Astrocyte (in vitro differentiated cells and primary cell): ENCODE measurements at regions not wholly inside any gene's neighbourhood (a gene's known extent, or its start where the extent isn't known, plus 50 kb on each side); places are given as distances from the start of the nearest gene placed in this dataset.

Experiments used
- EZH2 ChIP-seq: IDR thresholded peaks from 2 replicates; pipeline ENCODE4 v1.6.1; 2012; ENCODE audit warnings: mild to moderate bottlenecking, low read length, inconsistent platforms; ENCODE audit not compliant: insufficient read depth
- TF ChIP-seq, protein P1 (sequence below): IDR thresholded peaks from 2 replicates; pipeline ENCODE4 v1.5.1; 2011; ENCODE audit warnings: low read depth, mild to moderate bottlenecking, inconsistent platforms, low read length, moderate library complexity; ENCODE audit not compliant: insufficient read depth

DNA sequence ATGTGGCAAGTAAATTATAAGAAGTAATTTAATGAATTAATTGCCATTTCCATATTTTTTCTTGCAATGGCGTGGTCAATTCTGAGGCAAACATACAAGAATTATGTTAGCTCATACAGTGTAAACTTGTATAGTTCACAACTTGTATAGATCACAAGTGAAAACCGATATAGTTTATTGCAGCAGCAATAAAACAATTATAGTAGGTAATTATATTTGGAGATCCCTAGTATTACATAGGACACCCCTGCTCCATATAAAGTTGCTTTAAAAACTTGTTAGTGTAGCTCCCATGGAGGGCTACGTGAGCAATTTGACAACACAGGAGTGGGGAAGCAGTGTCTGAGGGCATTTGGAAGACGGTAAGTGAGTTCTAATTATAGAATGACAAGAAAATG, 288.2 kb downstream of the SOCS6 start:
- TF ChIP-seq, protein P1, sequence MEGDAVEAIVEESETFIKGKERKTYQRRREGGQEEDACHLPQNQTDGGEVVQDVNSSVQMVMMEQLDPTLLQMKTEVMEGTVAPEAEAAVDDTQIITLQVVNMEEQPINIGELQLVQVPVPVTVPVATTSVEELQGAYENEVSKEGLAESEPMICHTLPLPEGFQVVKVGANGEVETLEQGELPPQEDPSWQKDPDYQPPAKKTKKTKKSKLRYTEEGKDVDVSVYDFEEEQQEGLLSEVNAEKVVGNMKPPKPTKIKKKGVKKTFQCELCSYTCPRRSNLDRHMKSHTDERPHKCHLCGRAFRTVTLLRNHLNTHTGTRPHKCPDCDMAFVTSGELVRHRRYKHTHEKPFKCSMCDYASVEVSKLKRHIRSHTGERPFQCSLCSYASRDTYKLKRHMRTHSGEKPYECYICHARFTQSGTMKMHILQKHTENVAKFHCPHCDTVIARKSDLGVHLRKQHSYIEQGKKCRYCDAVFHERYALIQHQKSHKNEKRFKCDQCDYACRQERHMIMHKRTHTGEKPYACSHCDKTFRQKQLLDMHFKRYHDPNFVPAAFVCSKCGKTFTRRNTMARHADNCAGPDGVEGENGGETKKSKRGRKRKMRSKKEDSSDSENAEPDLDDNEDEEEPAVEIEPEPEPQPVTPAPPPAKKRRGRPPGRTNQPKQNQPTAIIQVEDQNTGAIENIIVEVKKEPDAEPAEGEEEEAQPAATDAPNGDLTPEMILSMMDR, result no peak
- TF ChIP-seq EZH2, result no peak
